Esophagus squamous epithelium (tissue), 5 donors: ENCODE measurements at regions not wholly inside any gene's neighbourhood (a gene's known extent, or its start where the extent isn't known, plus 50 kb on each side); places are given as distances from the start of the nearest gene placed in this dataset.

Experiments
- DNase-seq: peaks from one replicate; lab custom pipeline; 2025; lab: John Stamatoyannopoulos, UW
- H3K27ac ChIP-seq, 4 donors: fragments of 200-600 bp; sonication (generic); one replicate each; pipeline ENCODE4 v1.5.1; 2016 to 2019; ENCODE audit warnings: mild to moderate bottlenecking in 1 of 4
- H3K27me3 ChIP-seq, 4 donors: fragments of 200-600 bp; sonication (generic); 1 replicate in 3 of 4; 2 replicates in 1 of 4; pipeline versions ENCODE4 v1.5.1 to v1.6.0; 2017 to 2021; ENCODE audit warnings: antibody characterized with exemption in 1 of 4
- H3K36me3 ChIP-seq, 3 donors: fragments of 200-600 bp; sonication (generic); one replicate each; pipeline ENCODE4 v1.5.1; 2016 to 2019
- H3K4me1 ChIP-seq, 3 donors: fragments of 200-600 bp; sonication (generic); one replicate each; pipeline ENCODE4 v1.5.1; 2017 to 2019
- H3K4me3 ChIP-seq, 4 donors: fragments of 200-600 bp; sonication (generic); 1 replicate in 3 of 4; 2 replicates in 1 of 4; pipeline ENCODE4 v1.5.1; 2016 to 2019; ENCODE audit warnings: mild to moderate bottlenecking in 2 of 4, moderate library complexity in 1 of 4
- H3K9me3 ChIP-seq, 3 donors: fragments of 200-600 bp; sonication (generic); one replicate each; pipeline ENCODE4 v1.5.1; 2016 to 2019
- CTCF ChIP-seq, 6 experiments: fragments of 450-650 bp in 4 of 6; fragments of 200-600 bp in 2 of 6; sonication (generic) in 2 of 6; IDR thresholded peaks; one replicate each; pipeline ENCODE4 v1.5.1; 2016 to 2019; ENCODE audit warnings: antibody characterized with exemption in 6 of 6, mild to moderate bottlenecking in 4 of 6, moderate library complexity in 4 of 6
- POLR2A ChIP-seq, 4 donors: fragments of 450-650 bp; IDR thresholded peaks; one replicate each; pipeline ENCODE4 v1.6.1; 2017; ENCODE audit warnings: antibody characterized with exemption in 4 of 4, mild to moderate bottlenecking in 4 of 4, moderate library complexity in 3 of 4
- WGBS, 2 donors: methylation state at CpG; one replicate each; pipeline ENCODE4 v1.1.5; 2018; 5-methylcytosine and 5-hydroxymethylcytosine counted together
- intact Hi-C: fragments of 100-400 bp; cut with DNase I; formaldehyde crosslinking; loops from one replicate; pipeline ENCODE4 v1.15.0; 2022
- donor health status: DM: yes; HTN: yes; CAD: no.

GRCh38 chr18:45119876-45120275 is 439.2 kb downstream of the SETBP1 start:
- no peaks in the 10 kb centered on the region for H3K27me3 ChIP-seq
- intact Hi-C loops, result no loop called here
- 45 to 50% methylated on average over 3 of the region's 3 CpGs for WGBS, 2 donors
- no peak overlapping the region for H3K27ac ChIP-seq
- no peak for DNase-seq
- no peak overlapping the region for H3K4me3 ChIP-seq
- H3K36me3 ChIP-seq, result no peaks in the 10 kb centered on the region
- no peaks in the 10 kb centered on the region for H3K9me3 ChIP-seq
- no peaks in the 10 kb centered on the region for H3K4me1 ChIP-seq
- TF ChIP-seq CTCF (IDR thresholded peaks at IDR 0.05) (no peak), POLR2A (IDR thresholded peaks at IDR 0.05) (no peak)

- H3K27ac ChIP-seq, result no peak overlapping the region
- H3K4me3 ChIP-seq, result no peak overlapping the region
- no peaks in the 10 kb centered on the region for H3K36me3 ChIP-seq
- WGBS, 2 donors, result 100% methylated on average over 1 of the region's 1 CpG
- intact Hi-C loops, result no loop called here
- H3K27me3 ChIP-seq, result no peaks in the 10 kb centered on the region
- H3K9me3 ChIP-seq, result no peaks in the 10 kb centered on the region
- no peak for TF ChIP-seq POLR2A (IDR thresholded peaks at IDR 0.05)
- DNase-seq, result no peak
- no peaks in the 10 kb centered on the region for H3K4me1 ChIP-seq
Observed at GRCh38 chr18:45121146-45121545, 440.5 kb downstream of the SETBP1 start.

GRCh38 chr18:45122506-45122905 is 441.8 kb downstream of the SETBP1 start:
- no peak for TF ChIP-seq POLR2A (IDR thresholded peaks at IDR 0.05)
- no peak for TF ChIP-seq CTCF (IDR thresholded peaks at IDR 0.05)
- Histone ChIP-seq H3K27me3 (no peaks in the 10 kb centered on the region), H3K4me1 (no peaks in the 10 kb centered on the region), H3K4me3 (no peak overlapping the region), H3K9me3 (no peaks in the 10 kb centered on the region), H3K36me3 (no peaks in the 10 kb centered on the region), H3K27ac (no peak overlapping the region)
- no peak for DNase-seq
- intact Hi-C loops, result no loop called here
- WGBS, 2 donors, result 89 to 93% methylated on average over 1 of the region's 1 CpG

- H3K27me3 ChIP-seq, result no peaks in the 10 kb centered on the region
- no peak overlapping the region for H3K27ac ChIP-seq
- no peaks in the 10 kb centered on the region for H3K4me1 ChIP-seq
- no peak for DNase-seq
- TF ChIP-seq POLR2A (IDR thresholded peaks at IDR 0.05), result no peak
- TF ChIP-seq CTCF (IDR thresholded peaks at IDR 0.05), result no peak
- H3K4me3 ChIP-seq, result no peak overlapping the region
- no peaks in the 10 kb centered on the region for H3K9me3 ChIP-seq
- H3K36me3 ChIP-seq, result no peaks in the 10 kb centered on the region
- intact Hi-C loops, result no loop called here
Observed at GRCh38 chr18:45127405-45127804, 446.7 kb downstream of the SETBP1 start.

- Histone ChIP-seq H3K27ac (no peak overlapping the region), H3K4me1 (no peaks in the 10 kb centered on the region), H3K36me3 (no peaks in the 10 kb centered on the region), H3K9me3 (no peaks in the 10 kb centered on the region), H3K4me3 (no peak overlapping the region), H3K27me3 (no peaks in the 10 kb centered on the region)
- DNase-seq, result no peak
- TF ChIP-seq POLR2A (IDR thresholded peaks at IDR 0.05), result no peak
- TF ChIP-seq CTCF (IDR thresholded peaks at IDR 0.05), result no peak
- WGBS, 2 donors, result 83 to 100% methylated on average over 1 of the region's 1 CpG
- intact Hi-C loops, result no loop called here
Observed at GRCh38 chr18:45133276-45133675, 452.6 kb downstream of the SETBP1 start.

GRCh38 chr18:45136381-45137086 is 455.8 kb downstream of the SETBP1 start:
- intact Hi-C loops, result no loop called here
- Histone ChIP-seq H3K27me3 (no peaks in the 10 kb centered on the region), H3K4me3 (no peak overlapping the region), H3K36me3 (no peaks in the 10 kb centered on the region), H3K27ac (no peak overlapping the region), H3K4me1 (no peaks in the 10 kb centered on the region), H3K9me3 (no peaks in the 10 kb centered on the region)
- no peak for DNase-seq
- TF ChIP-seq CTCF (IDR thresholded peaks at IDR 0.05) (no peak), POLR2A (IDR thresholded peaks at IDR 0.05) (no peak)
- 73 to 77% methylated on average over 3 of the region's 3 CpGs for WGBS, 2 donors
